ENCODE measurements at regions not wholly inside any gene's neighbourhood (a gene's known extent, or its start where the extent isn't known, plus 50 kb on each side); places are given as distances from the start of the nearest gene placed in this dataset.

- TF ChIP-seq CTCF (IDR thresholded peaks at IDR 0.05; ENCODE audit: extremely low read depth in 1 of 2, insufficient read depth in 1 of 2, low read depth in 1 of 2, low read length in 2 of 2), result no peak
- no peak for TF ChIP-seq POLR2A (IDR thresholded peaks at IDR 0.05; ENCODE audit: low read depth, low read length)
- TF ChIP-seq EZH2 (IDR thresholded peaks at IDR 0.05; ENCODE audit: borderline replicate concordance, low read depth, low read length, severe bottlenecking), result no peak
- TF ChIP-seq FOS (IDR thresholded peaks at IDR 0.05; ENCODE audit: borderline replicate concordance, insufficient read depth, low read length), result no peak
- TF ChIP-seq POLR2AphosphoS5 (IDR thresholded peaks at IDR 0.05; ENCODE audit: insufficient read depth, low read depth, low read length), result no peak
- no peak for TF ChIP-seq GATA2 (IDR thresholded peaks at IDR 0.05; ENCODE audit: insufficient read depth, insufficient read length, low read depth, low read length)
- TF ChIP-seq MAX (IDR thresholded peaks at IDR 0.05; ENCODE audit: insufficient read depth, insufficient read length), result no peak
- no peak for TF ChIP-seq MYC (IDR thresholded peaks at IDR 0.05; ENCODE audit: low read depth, low read length)
These were observed 173.2 kb upstream of the PPP2R2D start for GRCh38 chr10:131727560-131727959.
